ENCODE measurements at regions not wholly inside any gene's neighbourhood (a gene's known extent, or its start where the extent isn't known, plus 50 kb on each side); places are given as distances from the start of the nearest gene placed in this dataset.

- no peak for DNase-seq
These were observed 481.7 kb upstream of the KLF4 start for GRCh38 chr9:107971241-107971640.

GRCh38 chr9:107970726-107971125 lies 481.2 kb upstream of the KLF4 start:
- no peak for DNase-seq

GRCh38 chr9:107969727-107970126 lies 480.2 kb upstream of the KLF4 start:
- DNase-seq: no peak

GRCh38 chr9:107969141-107969540 lies 479.6 kb upstream of the KLF4 start:
- no peak for DNase-seq

- DNase-seq: no peak
These were observed 473.7 kb upstream of the KLF4 start for GRCh38 chr9:107963246-107963645.

GRCh38 chr9:107960916-107961315 lies 471.3 kb upstream of the KLF4 start:
- no peak for DNase-seq

- no peak for DNase-seq
These were observed 464.7 kb upstream of the KLF4 start for GRCh38 chr9:107954312-107954711.

- no peak for DNase-seq
These were observed 464.1 kb upstream of the KLF4 start for GRCh38 chr9:107953556-107954125.

- DNase-seq: no peak
These were observed 463.2 kb upstream of the KLF4 start for GRCh38 chr9:107952773-107953172.

GRCh38 chr9:107951511-107951910 lies 461.9 kb upstream of the KLF4 start:
- no peak for DNase-seq

- DNase-seq: no peak
These were observed 459.5 kb upstream of the KLF4 start for GRCh38 chr9:107949061-107949460.

GRCh38 chr9:107948601-107949000 lies 459.0 kb upstream of the KLF4 start:
- no peak for DNase-seq

- DNase-seq: no peak
These were observed 458.5 kb upstream of the KLF4 start for GRCh38 chr9:107948086-107948485.

- no peak for DNase-seq
These were observed 457.0 kb upstream of the KLF4 start for GRCh38 chr9:107946364-107947141.

- DNase-seq: no peak
These were observed 456.4 kb upstream of the KLF4 start for GRCh38 chr9:107945961-107946360.

- no peak for DNase-seq
These were observed 455.9 kb upstream of the KLF4 start for GRCh38 chr9:107945493-107945892.

GRCh38 chr9:107944387-107944786 lies 454.8 kb upstream of the KLF4 start:
- no peak for DNase-seq

GRCh38 chr9:107943901-107944300 lies 454.3 kb upstream of the KLF4 start:
- DNase-seq: no peak

GRCh38 chr9:107942856-107943255 lies 453.3 kb upstream of the KLF4 start:
- DNase-seq: no peak

- no peak for DNase-seq
These were observed 452.7 kb upstream of the KLF4 start for GRCh38 chr9:107942291-107942690.

GRCh38 chr9:107940616-107941595 lies 451.3 kb upstream of the KLF4 start:
- no peak for DNase-seq

GRCh38 chr9:107938801-107939386 lies 449.3 kb upstream of the KLF4 start:
- no peak for DNase-seq

GRCh38 chr9:107935931-107936330 lies 446.4 kb upstream of the KLF4 start:
- DNase-seq: no peak

Measured in dermis blood vessel endothelial cell (primary cell).